GM13977 (cell line): ENCODE measurements at regions not wholly inside any gene's neighbourhood (a gene's known extent, or its start where the extent isn't known, plus 50 kb on each side); places are given as distances from the start of the nearest gene placed in this dataset.
"Not testable (repeated sequence)": the region's sequence is repeated elsewhere in the genome, so short reads cannot be mapped to it uniquely, and the experiment has no call there.

Experiments used
- DNase-seq: peaks from one replicate; pipeline ENCODE4 v3.0.0; 2012; ENCODE audit warnings: low spot score
- CTCF ChIP-seq: IDR thresholded peaks from 2 replicates; pipeline ENCODE4 v1.5.1; 2012; ENCODE audit warnings: mild to moderate bottlenecking, control low read depth; ENCODE audit not compliant: insufficient read depth; ENCODE audit errors: extremely low read depth, missing control alignments
- in situ Hi-C: fragments of 300-500 bp; cut with MboI; formaldehyde crosslinking; loops from one replicate; pipeline ENCODE4 v1.12.0; 2022; ENCODE audit warnings: low sequenced_read_pairs, low pct_unique_long_range_greater_than_20kb, mixed read lengths, inconsistent platforms; ENCODE audit not compliant: unreplicated experiment

- in situ Hi-C loops: no loop called here
- TF ChIP-seq CTCF: no peak
Measured at GRCh38 chrX:28408017-28408723, 179.1 kb upstream of the IL1RAPL1 start.

GRCh38 chrX:28398342-28398741, 188.9 kb upstream of the IL1RAPL1 start:
- in situ Hi-C loops: no loop called here
- no peak for DNase-seq
- TF ChIP-seq CTCF: no peak

More at GRCh38 chrX:28408017-28408723, 179.1 kb upstream of the IL1RAPL1 start:
- no peak for DNase-seq

- in situ Hi-C loops: no loop called here
- DNase-seq: no peak
- TF ChIP-seq CTCF: no peak
Measured at GRCh38 chrX:28391528-28391927, 195.7 kb upstream of the IL1RAPL1 start.

- TF ChIP-seq CTCF: no peak
- in situ Hi-C loops: no loop called here
- DNase-seq: no peak
Measured at GRCh38 chrX:28379103-28379502, 208.1 kb upstream of the IL1RAPL1 start.

GRCh38 chrX:28367649-28368048, 219.6 kb upstream of the IL1RAPL1 start:
- DNase-seq, in situ Hi-C loops: not testable (repeated sequence)

GRCh38 chrX:28351801-28352200, 235.4 kb upstream of the IL1RAPL1 start:
- in situ Hi-C loops: no loop called here
- TF ChIP-seq CTCF: no peak
- no peak for DNase-seq

- no peak for TF ChIP-seq CTCF
- in situ Hi-C loops: no loop called here
- no peak for DNase-seq
Measured at GRCh38 chrX:28349888-28350287, 237.4 kb upstream of the IL1RAPL1 start.
